ENCODE measurements at regions not wholly inside any gene's neighbourhood (a gene's known extent, or its start where the extent isn't known, plus 50 kb on each side); places are given as distances from the start of the nearest gene placed in this dataset.

GRCh38 chr9:2263665-2264064 is 248.5 kb downstream of the SMARCA2 start:
- no peak overlapping the region for H3K4me3 ChIP-seq (ENCODE audit: low read depth, low read length)
- DNase-seq: no peak
- H3K27me3 ChIP-seq (ENCODE audit: insufficient read depth, low read depth, severe bottlenecking): no peaks in the 10 kb centered on the region
- H3K36me3 ChIP-seq: no peaks in the 10 kb centered on the region
- no peak overlapping the region for H3K27ac ChIP-seq
- no peak for TF ChIP-seq CTCF (IDR thresholded peaks at IDR 0.05; ENCODE audit: low read depth, low read length)
- H3K9me3 ChIP-seq (ENCODE audit: severe bottlenecking): no peaks in the 10 kb centered on the region

DNA sequence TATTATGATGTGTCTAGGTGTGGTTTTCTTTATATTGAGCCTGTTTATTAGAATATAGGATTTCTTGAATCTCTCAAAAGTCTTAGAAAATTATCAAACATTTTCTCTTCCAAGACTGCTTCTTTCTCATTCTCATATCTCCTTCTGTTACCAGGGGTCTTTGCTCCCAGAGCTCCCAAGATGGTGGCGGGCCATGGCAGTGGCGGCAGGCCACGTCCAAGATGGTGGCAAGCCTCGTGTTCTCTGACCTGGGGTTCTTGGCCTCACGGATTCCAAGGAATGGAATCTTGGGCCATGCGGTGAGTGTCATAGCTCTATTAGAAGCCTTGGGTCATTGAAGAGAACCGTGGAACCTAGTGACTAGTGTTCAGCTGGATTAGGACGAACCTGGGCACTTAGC is 248.9 kb downstream of the SMARCA2 start:
- no peak overlapping the region for H3K27ac ChIP-seq
- no peaks in the 10 kb centered on the region for H3K9me3 ChIP-seq (ENCODE audit: severe bottlenecking)
- no peak for DNase-seq
- H3K4me3 ChIP-seq (ENCODE audit: low read depth, low read length): no peak overlapping the region
- H3K36me3 ChIP-seq: no peaks in the 10 kb centered on the region
- TF ChIP-seq CTCF (IDR thresholded peaks at IDR 0.05; ENCODE audit: low read depth, low read length): no peak
- no peaks in the 10 kb centered on the region for H3K27me3 ChIP-seq (ENCODE audit: insufficient read depth, low read depth, severe bottlenecking)

- no peaks in the 10 kb centered on the region for H3K9me3 ChIP-seq (ENCODE audit: severe bottlenecking)
- H3K4me3 ChIP-seq (ENCODE audit: low read depth, low read length): no peak overlapping the region
- H3K27me3 ChIP-seq (ENCODE audit: insufficient read depth, low read depth, severe bottlenecking): no peaks in the 10 kb centered on the region
- no peaks in the 10 kb centered on the region for H3K36me3 ChIP-seq
- no peak for DNase-seq
- no peak overlapping the region for H3K27ac ChIP-seq
- TF ChIP-seq CTCF (IDR thresholded peaks at IDR 0.05; ENCODE audit: low read depth, low read length): no peak
Observed at GRCh38 chr9:2267181-2267745, 252.1 kb downstream of the SMARCA2 start.

GRCh38 chr9:2269778-2270177 is 254.6 kb downstream of the SMARCA2 start:
- DNase-seq: no peak
- Histone ChIP-seq H3K36me3 (no peaks in the 10 kb centered on the region), H3K9me3 (ENCODE audit: severe bottlenecking) (no peaks in the 10 kb centered on the region), H3K27me3 (ENCODE audit: insufficient read depth, low read depth, severe bottlenecking) (no peaks in the 10 kb centered on the region), H3K27ac (no peak overlapping the region), H3K4me3 (ENCODE audit: low read depth, low read length) (no peak overlapping the region)
- no peak for TF ChIP-seq CTCF (IDR thresholded peaks at IDR 0.05; ENCODE audit: low read depth, low read length)

DNA sequence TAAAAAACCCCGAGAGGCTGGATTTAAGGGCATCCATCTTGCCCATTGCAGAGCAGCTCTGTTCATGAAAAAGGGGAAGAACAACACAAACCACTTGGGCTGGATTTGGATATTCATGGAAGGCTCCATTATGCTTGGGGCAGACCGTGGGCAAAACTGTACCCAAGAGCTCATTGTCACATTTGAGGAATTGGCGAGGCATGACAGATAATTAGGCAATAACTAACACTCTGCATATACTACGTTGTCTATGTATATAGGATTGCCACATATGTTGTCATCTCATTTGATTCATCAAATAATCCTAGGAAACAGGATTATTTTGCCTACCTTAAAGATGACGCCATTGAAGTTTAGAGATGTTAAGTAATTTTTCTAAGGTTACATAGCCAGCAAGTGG is 255.4 kb downstream of the SMARCA2 start:
- DNase-seq: no peak
- no peaks in the 10 kb centered on the region for H3K27me3 ChIP-seq (ENCODE audit: insufficient read depth, low read depth, severe bottlenecking)
- H3K36me3 ChIP-seq: no peaks in the 10 kb centered on the region
- no peak overlapping the region for H3K4me3 ChIP-seq (ENCODE audit: low read depth, low read length)
- no peak overlapping the region for H3K27ac ChIP-seq
- TF ChIP-seq CTCF (IDR thresholded peaks at IDR 0.05; ENCODE audit: low read depth, low read length): no peak
- no peaks in the 10 kb centered on the region for H3K9me3 ChIP-seq (ENCODE audit: severe bottlenecking)

- Histone ChIP-seq H3K27ac (no peak overlapping the region), H3K4me3 (ENCODE audit: low read depth, low read length) (no peak overlapping the region), H3K27me3 (ENCODE audit: insufficient read depth, low read depth, severe bottlenecking) (no peaks in the 10 kb centered on the region), H3K9me3 (ENCODE audit: severe bottlenecking) (no peaks in the 10 kb centered on the region), H3K36me3 (no peaks in the 10 kb centered on the region)
- TF ChIP-seq CTCF (IDR thresholded peaks at IDR 0.05; ENCODE audit: low read depth, low read length): no peak
- DNase-seq: no peak
Observed at GRCh38 chr9:2271426-2271825, 256.3 kb downstream of the SMARCA2 start.
